Activated CD8-positive, alpha-beta T cell treated with anti-CD3 and anti-CD28 coated beads for 36 hours (primary cell): ENCODE measurements at regions not wholly inside any gene's neighbourhood (a gene's known extent, or its start where the extent isn't known, plus 50 kb on each side); places are given as distances from the start of the nearest gene placed in this dataset.

Experiments
- ATAC-seq: fragments of 200-7000 bp; cut with Tn5 transposase; one replicate; pipeline ENCODE4 v1.10.0; 2021; ENCODE audit warnings: mild to moderate bottlenecking, moderate library complexity
- CTCF ChIA-PET: fragments of 350-600 bp; sonication (Branson Sonifier 250); formaldehyde crosslinking; loops from one replicate; lab custom pipeline; 2021; ENCODE audit warnings: antibody characterized with exemption; lab: Charles Lee
- POLR2A ChIA-PET: fragments of 350-600 bp; sonication (Branson Sonifier 250); formaldehyde crosslinking; loops from one replicate; lab custom pipeline; 2021; ENCODE audit warnings: antibody characterized with exemption; lab: Charles Lee
- DNase-seq: peaks from one replicate; pipeline ENCODE4 v3.0.0-alpha.2; 2020
- H3K27ac Mint-ChIP-seq: one replicate; pipeline ENCODE4 v1.8.0; 2021; ENCODE audit warnings: mild to moderate bottlenecking, mixed read lengths
- H3K27me3 Mint-ChIP-seq: one replicate; pipeline ENCODE4 v1.8.0; 2021; ENCODE audit warnings: mixed read lengths
- H3K36me3 Mint-ChIP-seq: one replicate; pipeline ENCODE4 v1.8.0; 2021; ENCODE audit warnings: low read depth, mixed read lengths
- H3K4me1 Mint-ChIP-seq: one replicate; pipeline ENCODE4 v1.8.0; 2021; ENCODE audit warnings: low read depth, mixed read lengths
- H3K4me3 Mint-ChIP-seq: one replicate; pipeline ENCODE4 v1.8.0; 2021; ENCODE audit warnings: mild to moderate bottlenecking, moderate library complexity, mixed read lengths
- H3K9me3 Mint-ChIP-seq: one replicate; pipeline ENCODE4 v1.8.0; 2021; ENCODE audit warnings: mixed read lengths
- intact Hi-C: fragments of 100-400 bp; cut with micrococcal nuclease; formaldehyde crosslinking; loops from one replicate; pipeline ENCODE4 v1.10.0; 2022
- TF ChIP-seq, protein P1 (sequence below): fragments of 200-600 bp; IDR thresholded peaks from one replicate; pipeline ENCODE4 v1.8.0; 2022; ENCODE audit warnings: antibody characterized with exemption, mild to moderate bottlenecking

DNA sequence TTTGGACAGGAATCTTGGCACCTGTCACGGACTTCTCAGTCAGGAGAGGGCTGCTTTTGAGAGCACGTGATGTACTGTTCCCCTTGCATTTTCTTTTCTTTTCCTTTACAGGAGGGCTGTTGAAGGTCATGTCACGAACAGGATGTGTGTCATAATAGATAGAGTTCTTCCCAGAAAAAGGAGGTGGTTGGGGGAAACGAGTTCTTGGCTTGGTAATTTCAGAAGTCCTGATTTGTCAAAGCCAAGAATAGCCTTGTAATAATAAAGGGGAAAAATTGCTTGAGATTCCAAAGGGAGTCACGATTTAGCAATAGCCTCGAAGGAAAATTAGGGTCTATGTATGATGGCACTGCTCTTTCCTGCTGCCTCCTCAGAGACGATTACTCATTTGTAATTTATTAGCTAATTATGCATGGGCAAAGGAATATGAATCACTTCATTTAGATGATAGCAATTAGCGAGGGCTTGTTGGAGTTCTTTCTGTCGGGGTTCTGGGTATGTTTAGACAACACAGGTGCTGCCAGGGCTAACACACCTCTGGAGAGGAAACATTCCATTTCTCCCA is 277.7 kb upstream of the N4BP1 start:
- Mint-ChIP-seq H3K4me3 (no peak overlapping the region), H3K4me1 (no peaks in the 10 kb centered on the region), H3K9me3 (peaks cover 2% of the 10 kb centered on the region), H3K27me3 (no peaks in the 10 kb centered on the region), H3K36me3 (no peaks in the 10 kb centered on the region), H3K27ac (no peak overlapping the region)
- ATAC-seq, result no peak
- ChIA-PET POLR2A (no interaction called here), CTCF (no interaction called here)
- DNase-seq, result no peak
- intact Hi-C loops, result no loop called here
- TF ChIP-seq, protein P1, sequence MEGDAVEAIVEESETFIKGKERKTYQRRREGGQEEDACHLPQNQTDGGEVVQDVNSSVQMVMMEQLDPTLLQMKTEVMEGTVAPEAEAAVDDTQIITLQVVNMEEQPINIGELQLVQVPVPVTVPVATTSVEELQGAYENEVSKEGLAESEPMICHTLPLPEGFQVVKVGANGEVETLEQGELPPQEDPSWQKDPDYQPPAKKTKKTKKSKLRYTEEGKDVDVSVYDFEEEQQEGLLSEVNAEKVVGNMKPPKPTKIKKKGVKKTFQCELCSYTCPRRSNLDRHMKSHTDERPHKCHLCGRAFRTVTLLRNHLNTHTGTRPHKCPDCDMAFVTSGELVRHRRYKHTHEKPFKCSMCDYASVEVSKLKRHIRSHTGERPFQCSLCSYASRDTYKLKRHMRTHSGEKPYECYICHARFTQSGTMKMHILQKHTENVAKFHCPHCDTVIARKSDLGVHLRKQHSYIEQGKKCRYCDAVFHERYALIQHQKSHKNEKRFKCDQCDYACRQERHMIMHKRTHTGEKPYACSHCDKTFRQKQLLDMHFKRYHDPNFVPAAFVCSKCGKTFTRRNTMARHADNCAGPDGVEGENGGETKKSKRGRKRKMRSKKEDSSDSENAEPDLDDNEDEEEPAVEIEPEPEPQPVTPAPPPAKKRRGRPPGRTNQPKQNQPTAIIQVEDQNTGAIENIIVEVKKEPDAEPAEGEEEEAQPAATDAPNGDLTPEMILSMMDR, result no peak

DNA sequence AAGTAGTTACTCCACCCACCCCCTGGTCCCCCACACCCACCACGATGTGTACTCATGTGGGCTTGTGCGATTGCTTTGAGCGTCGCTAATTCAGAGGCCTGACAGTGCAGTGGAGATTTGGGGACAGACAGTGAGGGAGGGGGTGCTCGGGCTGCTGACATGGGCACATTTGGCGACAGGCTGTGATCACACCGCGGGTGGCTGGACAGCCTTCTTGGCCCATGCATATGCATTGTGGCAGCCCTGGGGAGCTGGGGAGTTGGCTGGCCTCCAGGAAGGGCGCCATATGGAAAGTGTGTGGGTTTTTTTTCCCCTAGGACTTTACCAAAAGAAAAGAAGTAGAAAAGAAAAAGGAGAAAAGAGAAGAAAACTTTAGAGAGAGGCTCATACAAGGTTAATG is 275.5 kb upstream of the N4BP1 start:
- TF ChIP-seq, protein P1, result no peak
- DNase-seq, result no peak
- POLR2A ChIA-PET, result no interaction called here
- no peak overlapping the region for H3K4me3 Mint-ChIP-seq
- no peaks in the 10 kb centered on the region for H3K36me3 Mint-ChIP-seq
- CTCF ChIA-PET, result interaction anchor here (1.4 kb wide), 1 partner anchor 11 kb away, joined by 3 read pairs; no protein-coding TSS in a partner anchor
- H3K27ac Mint-ChIP-seq, result no peak overlapping the region
- peaks cover 2% of the 10 kb centered on the region for H3K9me3 Mint-ChIP-seq
- no peaks in the 10 kb centered on the region for H3K27me3 Mint-ChIP-seq
- intact Hi-C loops, result no loop called here
- no peak for ATAC-seq
- H3K4me1 Mint-ChIP-seq, result no peaks in the 10 kb centered on the region

DNA sequence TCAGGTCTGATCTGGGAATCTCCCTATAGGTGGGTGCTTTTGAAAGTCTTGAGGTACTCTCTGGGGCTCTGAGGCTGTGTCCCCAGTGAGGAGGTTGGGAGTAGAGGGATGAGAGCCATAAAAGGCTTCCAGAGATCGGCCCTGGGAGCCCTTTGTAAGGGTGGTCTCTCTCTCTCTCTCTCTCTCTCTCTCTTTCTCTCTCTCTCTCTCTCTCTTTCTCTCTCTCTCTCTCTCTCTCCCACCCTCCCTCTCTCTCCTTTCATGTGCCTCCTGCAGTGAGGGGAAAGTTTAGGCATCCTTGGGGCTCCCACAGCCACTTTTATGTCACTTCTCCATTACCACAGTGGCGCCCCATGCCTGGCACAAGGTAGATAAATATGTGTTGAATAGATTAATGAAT is 271.3 kb upstream of the N4BP1 start:
- TF ChIP-seq, protein P1, result no peak
- Mint-ChIP-seq H3K4me3 (no peak overlapping the region), H3K36me3 (no peaks in the 10 kb centered on the region), H3K27ac (no peak overlapping the region), H3K9me3 (peaks cover 2% of the 10 kb centered on the region), H3K4me1 (no peaks in the 10 kb centered on the region), H3K27me3 (no peaks in the 10 kb centered on the region)
- POLR2A ChIA-PET, result no interaction called here
- CTCF ChIA-PET, result no interaction called here
- ATAC-seq (no peak), DNase-seq (no peak)
- intact Hi-C loops, result no loop called here

DNA sequence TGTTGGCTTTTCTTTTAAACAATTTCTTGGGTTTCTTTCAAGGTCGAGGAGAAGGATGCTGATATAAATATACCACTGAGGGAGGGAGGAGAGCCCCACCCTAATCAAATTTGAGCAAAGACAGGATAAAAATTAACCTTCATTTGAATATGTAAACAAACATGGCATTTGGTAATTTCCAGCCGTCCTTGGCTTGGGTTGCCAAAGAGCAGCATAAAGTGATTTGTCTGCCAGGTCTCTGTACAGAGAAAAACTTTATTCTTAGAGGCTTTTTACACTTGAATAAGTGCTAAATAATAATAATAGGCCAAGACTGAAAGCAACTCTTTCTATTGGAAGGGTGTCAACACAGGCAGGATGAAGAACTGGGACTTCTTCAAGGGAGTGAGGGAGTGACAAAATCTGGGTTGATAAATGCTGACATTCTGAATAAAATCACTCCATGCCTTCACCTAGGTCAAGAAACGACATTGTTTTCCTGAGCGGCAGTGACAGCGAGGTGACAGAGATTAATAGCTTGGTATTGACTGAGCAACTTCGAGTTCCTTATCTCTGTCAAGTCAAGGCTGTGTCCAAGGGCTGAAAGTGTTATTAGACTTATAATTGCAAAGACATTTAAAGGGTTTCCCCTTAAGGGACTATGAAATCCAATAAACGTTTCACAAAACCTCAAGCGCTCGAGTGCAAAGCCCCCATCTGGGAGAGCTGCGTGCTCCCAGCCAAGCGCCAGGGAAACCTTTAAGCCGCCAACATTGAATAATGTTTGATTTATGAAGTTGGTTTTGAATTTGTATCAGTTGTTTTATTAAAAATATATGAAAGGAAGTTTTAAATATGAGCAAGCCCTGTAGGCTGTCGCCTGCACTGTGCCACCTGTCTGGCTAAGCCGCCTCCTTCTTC is 269.5 kb upstream of the N4BP1 start:
- no peak for ATAC-seq
- TF ChIP-seq, protein P1, result no peak
- Mint-ChIP-seq H3K27ac (no peak overlapping the region), H3K36me3 (no peaks in the 10 kb centered on the region), H3K4me1 (no peaks in the 10 kb centered on the region), H3K9me3 (peaks cover 2% of the 10 kb centered on the region), H3K27me3 (no peaks in the 10 kb centered on the region), H3K4me3 (no peak overlapping the region)
- no peak for DNase-seq
- ChIA-PET POLR2A (no interaction called here), CTCF (no interaction called here)
- intact Hi-C loops, result no loop called here

DNA sequence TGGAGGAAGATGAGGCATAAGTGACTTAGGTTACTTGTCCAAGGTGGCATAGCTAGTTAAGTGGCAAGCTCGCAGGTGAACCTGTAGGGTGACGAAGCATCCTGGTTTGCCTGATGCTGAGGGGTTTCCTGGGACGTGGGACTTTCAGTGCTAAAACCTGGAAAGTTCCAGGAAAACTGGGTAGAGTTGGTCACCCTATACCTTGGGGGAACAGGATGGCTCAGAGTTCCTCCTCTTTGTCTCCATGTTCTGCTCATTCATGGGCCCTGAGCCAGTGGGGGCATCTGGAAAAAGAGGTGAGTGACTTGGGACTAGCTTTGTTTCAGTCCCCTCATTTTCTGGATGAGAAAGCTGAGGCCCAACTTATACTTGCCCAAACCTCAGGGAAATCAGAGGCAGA is 268.0 kb upstream of the N4BP1 start:
- no peak overlapping the region for H3K4me3 Mint-ChIP-seq
- no peaks in the 10 kb centered on the region for H3K9me3 Mint-ChIP-seq
- TF ChIP-seq, protein P1, result no peak
- ChIA-PET CTCF (no interaction called here), POLR2A (no interaction called here)
- no peaks in the 10 kb centered on the region for H3K27me3 Mint-ChIP-seq
- no peak for DNase-seq
- no peak for ATAC-seq
- no peaks in the 10 kb centered on the region for H3K36me3 Mint-ChIP-seq
- intact Hi-C loops, result no loop called here
- no peaks in the 10 kb centered on the region for H3K4me1 Mint-ChIP-seq
- H3K27ac Mint-ChIP-seq, result no peak overlapping the region
